GM23248 (cell line): ENCODE measurements at regions not wholly inside any gene's neighbourhood (a gene's known extent, or its start where the extent isn't known, plus 50 kb on each side); places are given as distances from the start of the nearest gene placed in this dataset.

Experiments used
- DNase-seq: peaks from one replicate; pipeline ENCODE4 v3.0.0-alpha.2; 2015
- H2AFZ ChIP-seq: fragments of 200-600 bp; sonication (generic); 2 replicates; pipeline ENCODE4 v1.6.1; 2016; ENCODE audit warnings: antibody characterized with exemption
- H3F3A ChIP-seq: fragments of 200-600 bp; sonication (generic); 2 replicates; pipeline ENCODE4 v1.6.1; 2016; ENCODE audit warnings: mild to moderate bottlenecking, antibody characterized with exemption, mixed run types; ENCODE audit not compliant: insufficient read depth
- H3K27ac ChIP-seq: fragments of 200-600 bp; sonication (generic); 2 replicates; pipeline ENCODE4 v1.5.1; 2016; ENCODE audit warnings: mild to moderate bottlenecking
- H3K27me3 ChIP-seq: fragments of 200-600 bp; sonication (generic); replicated peaks from 2 replicates; pipeline ENCODE4 v1.6.1; 2016; ENCODE audit warnings: mild to moderate bottlenecking; ENCODE audit not compliant: insufficient read depth
- H3K36me3 ChIP-seq: fragments of 200-600 bp; sonication (generic); 2 replicates; pipeline ENCODE4 v1.6.1; 2016; ENCODE audit warnings: low read depth, mild to moderate bottlenecking
- H3K4me1 ChIP-seq: fragments of 200-600 bp; sonication (generic); 2 replicates; pipeline ENCODE4 v1.6.1; 2016; ENCODE audit warnings: mild to moderate bottlenecking; ENCODE audit not compliant: insufficient read depth
- H3K4me2 ChIP-seq: fragments of 200-600 bp; sonication (generic); one replicate; pipeline ENCODE4 v1.6.1; 2016; ENCODE audit warnings: mild to moderate bottlenecking; ENCODE audit not compliant: unreplicated experiment
- H3K4me3 ChIP-seq: fragments of 200-600 bp; sonication (generic); 2 replicates; pipeline ENCODE4 v1.5.1; 2016; ENCODE audit warnings: mild to moderate bottlenecking
- H3K79me2 ChIP-seq: fragments of 200-600 bp; sonication (generic); 2 replicates; pipeline ENCODE4 v1.6.1; 2016; ENCODE audit warnings: mild to moderate bottlenecking; ENCODE audit not compliant: insufficient read depth
- H3K9ac ChIP-seq: fragments of 200-600 bp; sonication (generic); 2 replicates; pipeline ENCODE4 v1.6.1; 2016; ENCODE audit warnings: mild to moderate bottlenecking
- H3K9me2 ChIP-seq: fragments of 200-600 bp; sonication (generic); 2 replicates; pipeline ENCODE4 v1.6.1; 2016; ENCODE audit warnings: mixed run types, mild to moderate bottlenecking, moderate library complexity; ENCODE audit not compliant: insufficient read depth
- H3K9me3 ChIP-seq: fragments of 200-600 bp; sonication (generic); one replicate; pipeline ENCODE4 v1.6.1; 2017; ENCODE audit warnings: low read depth
- H4K20me1 ChIP-seq: fragments of 200-600 bp; sonication (generic); 2 replicates; pipeline ENCODE4 v1.6.0; 2016; ENCODE audit not compliant: insufficient read depth
- EZH2 ChIP-seq: fragments of 200-600 bp; sonication (generic); IDR thresholded peaks from 2 replicates; pipeline ENCODE4 v1.6.1; 2018; ENCODE audit warnings: antibody characterized with exemption, mild to moderate bottlenecking; ENCODE audit not compliant: insufficient read depth, poor library complexity, severe bottlenecking
- EZH2phosphoT487 ChIP-seq: fragments of 200-600 bp; sonication (generic); IDR thresholded peaks from 2 replicates; pipeline ENCODE4 v1.6.1; 2018; ENCODE audit warnings: antibody characterized with exemption, moderate library complexity, mild to moderate bottlenecking, low read depth; ENCODE audit not compliant: insufficient read depth
- WGBS, 2 experiments: methylation state at CpG; one replicate each; pipeline ENCODE4 v1.1.6; 2015 to 2017; ENCODE audit warnings: low lambda C conversion rate in 2 of 2, low coverage in 1 of 2; ENCODE audit errors: missing lambda C conversion rate in 2 of 2; 5-methylcytosine and 5-hydroxymethylcytosine counted together
- in situ Hi-C: fragments of 300-500 bp; cut with MboI; formaldehyde crosslinking; loops from 2 replicates; pipeline ENCODE4 v1.15.0; 2020

DNA sequence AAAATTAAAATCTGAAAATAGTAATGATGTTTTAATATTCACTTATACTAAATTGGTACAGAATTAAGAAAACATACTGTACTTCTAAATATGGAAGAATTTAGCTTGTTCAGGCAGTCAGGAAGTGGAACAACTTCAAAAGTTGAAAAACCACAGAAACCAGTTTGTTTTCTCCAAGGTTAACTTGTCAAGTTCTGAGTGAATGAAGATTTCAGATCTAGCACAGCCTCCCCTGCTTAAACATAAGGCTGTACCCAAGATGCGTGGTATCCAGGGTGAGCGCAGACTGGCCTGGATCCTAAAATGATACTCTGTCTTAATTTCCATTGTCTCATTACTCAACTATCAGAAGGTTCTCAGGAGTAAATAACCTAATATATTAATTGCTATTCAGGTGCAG, 730.7 kb upstream of the KIF2B start:
- H4K20me1 ChIP-seq = no peaks in the 10 kb centered on the region
- no peak overlapping the region for H2AFZ ChIP-seq
- no peaks in the 10 kb centered on the region for H3F3A ChIP-seq
- in situ Hi-C loops = no loop called here
- no peak overlapping the region for H3K9ac ChIP-seq
- TF ChIP-seq EZH2phosphoT487 = no peak
- H3K4me1 ChIP-seq = no peaks in the 10 kb centered on the region
- DNase-seq = no peak
- no peaks in the 10 kb centered on the region for H3K79me2 ChIP-seq
- no peak overlapping the region for H3K4me2 ChIP-seq
- no peaks in the 10 kb centered on the region for H3K9me2 ChIP-seq
- H3K4me3 ChIP-seq = no peak overlapping the region
- no peak overlapping the region for H3K27ac ChIP-seq
- no peaks in the 10 kb centered on the region for H3K27me3 ChIP-seq
- 40 to 62% methylated on average over 2 of the region's 2 CpGs for WGBS, 2 experiments
- H3K9me3 ChIP-seq = peaks cover 3% of the 10 kb centered on the region
- no peaks in the 10 kb centered on the region for H3K36me3 ChIP-seq

DNA sequence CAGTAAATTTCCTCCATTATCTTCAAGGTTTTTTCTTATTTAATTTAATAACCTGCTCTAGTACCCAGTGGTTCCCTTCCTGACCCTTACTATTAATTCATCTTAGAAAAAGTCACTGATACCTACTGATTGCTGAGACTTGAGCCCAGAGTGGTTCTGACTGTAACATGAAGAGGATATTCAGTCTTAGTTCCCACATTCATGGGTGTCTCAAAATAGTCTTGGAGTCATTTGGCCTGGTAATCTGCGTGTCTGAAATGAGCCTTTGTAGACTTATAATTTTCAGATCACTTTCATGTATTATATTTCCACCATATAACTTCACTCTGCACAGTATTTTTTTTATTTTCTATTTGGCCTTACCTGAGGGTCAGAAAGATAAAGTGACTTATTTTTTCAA, 732.0 kb upstream of the KIF2B start:
- Histone ChIP-seq H4K20me1 (no peaks in the 10 kb centered on the region), H3K4me3 (no peak overlapping the region), H3K79me2 (no peaks in the 10 kb centered on the region), H3K4me1 (no peaks in the 10 kb centered on the region), H3K4me2 (no peak overlapping the region), H3K27me3 (no peaks in the 10 kb centered on the region), H3K36me3 (no peaks in the 10 kb centered on the region), H2AFZ (no peak overlapping the region), H3K9ac (no peak overlapping the region), H3K27ac (no peak overlapping the region), H3F3A (no peaks in the 10 kb centered on the region), H3K9me2 (no peaks in the 10 kb centered on the region), H3K9me3 (peaks cover 3% of the 10 kb centered on the region)
- no peak for DNase-seq
- no peak for TF ChIP-seq EZH2phosphoT487
- no peak for TF ChIP-seq EZH2
- in situ Hi-C loops = no loop called here
- WGBS, 2 experiments = 7 to 15% methylated on average over 1 of the region's 1 CpG

DNA sequence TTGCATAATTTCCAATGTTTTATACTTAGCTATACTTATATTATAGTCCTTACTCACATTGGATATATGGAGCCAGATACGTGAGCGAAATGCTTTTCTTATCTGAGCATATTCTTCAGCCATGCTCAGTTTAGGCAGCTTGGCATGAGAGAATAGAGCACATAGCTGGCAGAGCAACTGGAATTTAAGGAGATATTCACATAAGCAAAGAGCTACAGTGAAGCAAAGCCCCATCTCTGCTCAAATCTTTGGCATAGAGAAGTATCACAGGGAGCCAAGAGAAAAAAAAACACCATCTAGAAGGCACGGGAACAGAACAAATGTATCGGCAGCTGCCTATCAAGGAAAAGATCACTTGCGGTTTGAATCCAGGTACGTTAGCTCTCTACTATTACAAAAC, 734.2 kb upstream of the KIF2B start:
- WGBS, 2 experiments = 40 to 44% methylated on average over 6 of the region's 6 CpGs
- in situ Hi-C loops = no loop called here
- no peak for TF ChIP-seq EZH2phosphoT487
- TF ChIP-seq EZH2 = no peak

DNA sequence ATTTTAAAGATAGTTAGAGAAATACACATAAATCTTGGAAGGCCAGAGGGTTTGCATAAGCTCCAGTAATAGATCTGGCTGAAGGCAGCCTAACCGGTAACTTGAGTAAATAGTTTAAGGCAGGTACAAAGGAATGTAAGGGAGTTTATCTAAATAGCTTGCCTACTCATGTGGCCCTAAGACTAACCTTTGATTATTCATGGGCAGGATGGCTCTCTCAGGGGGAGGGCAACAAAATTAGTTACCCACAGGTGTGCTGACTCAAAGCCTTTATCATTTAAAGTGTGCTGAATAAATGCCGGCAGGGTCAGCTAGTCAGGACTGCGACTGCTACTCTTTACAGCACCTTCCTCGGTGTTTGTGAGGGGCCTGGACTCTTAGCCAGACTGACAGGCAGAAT, 761.3 kb upstream of the KIF2B start:
- no peak overlapping the region for H2AFZ ChIP-seq
- no peaks in the 10 kb centered on the region for H3K4me1 ChIP-seq
- H3K79me2 ChIP-seq = no peaks in the 10 kb centered on the region
- H3K36me3 ChIP-seq = no peaks in the 10 kb centered on the region
- no peaks in the 10 kb centered on the region for H3F3A ChIP-seq
- H4K20me1 ChIP-seq = no peaks in the 10 kb centered on the region
- H3K4me3 ChIP-seq = no peak overlapping the region
- no peaks in the 10 kb centered on the region for H3K9me3 ChIP-seq
- no peak for DNase-seq
- H3K27ac ChIP-seq = no peak overlapping the region
- H3K9me2 ChIP-seq = no peaks in the 10 kb centered on the region
- H3K9ac ChIP-seq = no peak overlapping the region
- no peak for TF ChIP-seq EZH2
- TF ChIP-seq EZH2phosphoT487 = no peak
- in situ Hi-C loops = no loop called here
- no peaks in the 10 kb centered on the region for H3K27me3 ChIP-seq
- H3K4me2 ChIP-seq = no peak overlapping the region
- 17 to 24% methylated on average over 4 of the region's 4 CpGs for WGBS, 2 experiments

More for the DNA sequence above, 734.2 kb upstream of the KIF2B start:
- H3K9me2 ChIP-seq = no peaks in the 10 kb centered on the region
- H3K9me3 ChIP-seq = peaks cover 3% of the 10 kb centered on the region
- no peak overlapping the region for H3K4me2 ChIP-seq
- H3K36me3 ChIP-seq = no peaks in the 10 kb centered on the region
- H4K20me1 ChIP-seq = no peaks in the 10 kb centered on the region
- no peak for DNase-seq
- H3K27me3 ChIP-seq = no peaks in the 10 kb centered on the region
- H3K27ac ChIP-seq = no peak overlapping the region
- no peak overlapping the region for H3K4me3 ChIP-seq
- H3K9ac ChIP-seq = no peak overlapping the region
- H3K4me1 ChIP-seq = no peaks in the 10 kb centered on the region
- H3K79me2 ChIP-seq = no peaks in the 10 kb centered on the region
- H3F3A ChIP-seq = no peaks in the 10 kb centered on the region
- no peak overlapping the region for H2AFZ ChIP-seq

DNA sequence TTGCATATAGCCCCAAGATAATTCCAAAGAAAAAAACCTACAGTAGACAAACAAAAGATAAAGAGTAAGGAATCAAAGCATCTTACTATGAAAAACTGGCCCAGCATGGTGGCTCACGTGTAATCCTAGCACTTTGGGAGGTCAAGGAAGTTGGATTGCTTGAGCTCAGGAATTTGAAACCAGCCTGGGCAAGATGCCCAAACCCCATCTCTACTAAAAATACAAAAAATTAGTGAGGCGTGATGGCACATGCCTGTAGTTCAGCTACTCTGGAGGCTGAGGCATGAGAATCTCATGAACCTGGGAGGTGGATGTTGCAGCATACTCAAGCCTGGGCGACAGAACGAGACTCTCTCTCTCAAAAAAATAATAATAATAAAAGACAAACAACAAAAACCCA, 764.7 kb upstream of the KIF2B start:
- Histone ChIP-seq H3K27me3 (no peaks in the 10 kb centered on the region), H3F3A (no peaks in the 10 kb centered on the region), H3K4me2 (no peak overlapping the region), H2AFZ (no peak overlapping the region), H4K20me1 (no peaks in the 10 kb centered on the region), H3K79me2 (no peaks in the 10 kb centered on the region), H3K4me1 (no peaks in the 10 kb centered on the region), H3K36me3 (no peaks in the 10 kb centered on the region), H3K9me2 (no peaks in the 10 kb centered on the region), H3K27ac (no peak overlapping the region), H3K9ac (no peak overlapping the region), H3K9me3 (no peaks in the 10 kb centered on the region), H3K4me3 (no peak overlapping the region)
- in situ Hi-C loops = no loop called here
- 23 to 29% methylated on average over 4 of the region's 4 CpGs for WGBS, 2 experiments
- TF ChIP-seq EZH2 (no peak), EZH2phosphoT487 (no peak)
- no peak for DNase-seq
